GM20000 (cell line): ENCODE measurements at regions not wholly inside any gene's neighbourhood (a gene's known extent, or its start where the extent isn't known, plus 50 kb on each side); places are given as distances from the start of the nearest gene placed in this dataset.
"Not testable (repeated sequence)": the region's sequence is repeated elsewhere in the genome, so short reads cannot be mapped to it uniquely, and the experiment has no call there.

Source experiments
- DNase-seq: peaks from one replicate; pipeline ENCODE4 v3.0.0; 2012; ENCODE audit warnings: low spot score
- CTCF ChIP-seq: IDR thresholded peaks from 2 replicates; pipeline ENCODE4 v1.5.1; 2012; ENCODE audit warnings: mild to moderate bottlenecking, control low read depth; ENCODE audit errors: extremely low read depth, missing control alignments

- DNase-seq, result no peak
- no peak for TF ChIP-seq CTCF
Observed at GRCh38 chr12:126436041-126436440, 1370.8 kb downstream of the AACS start.

GRCh38 chr12:126437934-126438333, 1372.7 kb downstream of the AACS start:
- no peak for TF ChIP-seq CTCF
- no peak for DNase-seq

GRCh38 chr12:126443977-126444376, 1378.7 kb downstream of the AACS start:
- TF ChIP-seq CTCF, result no peak

GRCh38 chr12:126447346-126447745, 1382.1 kb downstream of the AACS start:
- no peak for DNase-seq
- no peak for TF ChIP-seq CTCF

More at GRCh38 chr12:126443977-126444376, 1378.7 kb downstream of the AACS start:
- DNase-seq, result no peak

- TF ChIP-seq CTCF, result no peak
- no peak for DNase-seq
Observed at GRCh38 chr12:126451809-126452208, 1386.6 kb downstream of the AACS start.

GRCh38 chr12:126452686-126453085, 1387.5 kb downstream of the AACS start:
- not testable (repeated sequence) for DNase-seq

- no peak for TF ChIP-seq CTCF
- no peak for DNase-seq
Observed at GRCh38 chr12:126454581-126454980, 1389.3 kb downstream of the AACS start.

- TF ChIP-seq CTCF, result no peak
Observed at GRCh38 chr12:126457776-126458175, 1392.5 kb downstream of the AACS start.

More at GRCh38 chr12:126457776-126458175, 1392.5 kb downstream of the AACS start:
- no peak for DNase-seq
